ENCODE measurements at regions not wholly inside any gene's neighbourhood (a gene's known extent, or its start where the extent isn't known, plus 50 kb on each side); places are given as distances from the start of the nearest gene placed in this dataset.

- Histone ChIP-seq H3K27me3 (no peaks in the 10 kb centered on the region), H3K27ac (no peak overlapping the region), H3K4me1 (no peaks in the 10 kb centered on the region), H3K36me3 (no peaks in the 10 kb centered on the region), H3K9me3 (no peaks in the 10 kb centered on the region), H3K4me3 (no peak overlapping the region)
- DNase-seq, result no peak
- 81 to 86% methylated on average over 5 of the region's 5 CpGs for WGBS, 2 donors
- intact Hi-C loops (cut with DNase I), result no loop called here
- TF ChIP-seq POLR2AphosphoS5 (IDR thresholded peaks at IDR 0.05), result no peak
- no peak for TF ChIP-seq CTCF (IDR thresholded peaks at IDR 0.05)
- TF ChIP-seq EP300 (IDR thresholded peaks at IDR 0.05), result no peak
- no peak for TF ChIP-seq POLR2A (IDR thresholded peaks at IDR 0.05)
Observed at GRCh38 chr1:34433099-34433498, 256.4 kb downstream of the C1orf94 start.

- Histone ChIP-seq H3K36me3 (no peaks in the 10 kb centered on the region), H3K27me3 (peaks cover 0 to 5% (median 0%) of the 10 kb centered on the region in 3 donors), H3K4me1 (no peaks in the 10 kb centered on the region), H3K27ac (no peak overlapping the region), H3K4me3 (no peak overlapping the region), H3K9me3 (no peaks in the 10 kb centered on the region)
- TF ChIP-seq CTCF (IDR thresholded peaks at IDR 0.05) (no peak), POLR2A (IDR thresholded peaks at IDR 0.05) (no peak), POLR2AphosphoS5 (IDR thresholded peaks at IDR 0.05) (no peak), EP300 (IDR thresholded peaks at IDR 0.05) (no peak)
- intact Hi-C loops (cut with DNase I), result no loop called here
- 53 to 74% methylated on average over 3 of the region's 3 CpGs for WGBS, 2 donors
- no peak for DNase-seq
Observed at GRCh38 chr1:34436836-34437235, 260.1 kb downstream of the C1orf94 start.

- WGBS, 2 donors, result 57 to 69% methylated on average over 19 of the region's 19 CpGs
- H3K4me1 ChIP-seq, result no peaks in the 10 kb centered on the region
- H3K9me3 ChIP-seq, result no peaks in the 10 kb centered on the region
- H3K36me3 ChIP-seq, result no peaks in the 10 kb centered on the region
- H3K4me3 ChIP-seq, result no peak overlapping the region
- peaks cover 0 to 15% (median 0%) of the 10 kb centered on the region in 3 donors for H3K27me3 ChIP-seq
- DNase-seq, result no peak
- no peak overlapping the region for H3K27ac ChIP-seq
- TF ChIP-seq CTCF (IDR thresholded peaks at IDR 0.05) (no peak), POLR2AphosphoS5 (IDR thresholded peaks at IDR 0.05) (no peak), POLR2A (IDR thresholded peaks at IDR 0.05) (no peak), EP300 (IDR thresholded peaks at IDR 0.05) (no peak)
- intact Hi-C loops (cut with DNase I), result no loop called here
Observed at GRCh38 chr1:34441259-34442069, 264.8 kb downstream of the C1orf94 start.

GRCh38 chr1:34444516-34444915, 267.8 kb downstream of the C1orf94 start:
- H3K4me1 ChIP-seq, result no peaks in the 10 kb centered on the region

More at GRCh38 chr1:34444516-34444915, 267.8 kb downstream of the C1orf94 start:
- no peak for TF ChIP-seq CTCF (IDR thresholded peaks at IDR 0.05)
- no peak for TF ChIP-seq POLR2A (IDR thresholded peaks at IDR 0.05)
- TF ChIP-seq POLR2AphosphoS5 (IDR thresholded peaks at IDR 0.05), result no peak
- TF ChIP-seq EP300 (IDR thresholded peaks at IDR 0.05), result no peak
- DNase-seq, result no peak
- Histone ChIP-seq H3K36me3 (no peaks in the 10 kb centered on the region), H3K9me3 (no peaks in the 10 kb centered on the region), H3K27ac (no peak overlapping the region), H3K4me3 (no peak overlapping the region), H3K27me3 (peaks cover 0 to 9% (median 0%) of the 10 kb centered on the region in 3 donors)
- WGBS, 2 donors, result 12 to 41% methylated on average over 2 of the region's 2 CpGs
- intact Hi-C loops (cut with DNase I), result no loop called here

All from sigmoid colon (tissue), 6 donors.